GM12873 (cell line): ENCODE measurements at regions not wholly inside any gene's neighbourhood (a gene's known extent, or its start where the extent isn't known, plus 50 kb on each side); places are given as distances from the start of the nearest gene placed in this dataset.

Experiments used
- TF ChIP-seq, protein P1 (sequence below): IDR thresholded peaks from 2 replicates; pipeline ENCODE4 v1.5.1; 2012; ENCODE audit warnings: low read depth, mild to moderate bottlenecking, moderate library complexity, low read length, control low read depth; ENCODE audit not compliant: insufficient read depth; ENCODE audit errors: missing control alignments

DNA sequence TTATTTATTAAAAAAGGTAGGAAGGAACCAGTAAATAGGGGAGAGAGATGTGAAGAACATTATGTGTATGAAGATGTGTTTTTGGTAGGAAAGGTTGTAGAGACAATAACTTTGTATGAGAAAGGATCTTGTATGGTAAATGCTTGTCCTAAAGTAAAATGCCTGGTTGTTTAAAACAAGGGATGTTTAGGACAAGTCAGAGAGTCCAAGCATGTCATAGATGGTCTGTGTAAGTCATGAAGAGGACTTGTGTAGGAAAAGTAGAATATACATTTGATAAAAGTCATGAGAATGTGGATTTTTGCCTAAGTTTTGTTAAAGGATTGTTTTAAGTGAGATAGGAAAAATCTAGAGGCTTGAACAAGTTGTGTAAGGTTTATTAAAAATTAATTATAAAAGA, 325.1 kb downstream of the CDH26 start:
- TF ChIP-seq, protein P1, sequence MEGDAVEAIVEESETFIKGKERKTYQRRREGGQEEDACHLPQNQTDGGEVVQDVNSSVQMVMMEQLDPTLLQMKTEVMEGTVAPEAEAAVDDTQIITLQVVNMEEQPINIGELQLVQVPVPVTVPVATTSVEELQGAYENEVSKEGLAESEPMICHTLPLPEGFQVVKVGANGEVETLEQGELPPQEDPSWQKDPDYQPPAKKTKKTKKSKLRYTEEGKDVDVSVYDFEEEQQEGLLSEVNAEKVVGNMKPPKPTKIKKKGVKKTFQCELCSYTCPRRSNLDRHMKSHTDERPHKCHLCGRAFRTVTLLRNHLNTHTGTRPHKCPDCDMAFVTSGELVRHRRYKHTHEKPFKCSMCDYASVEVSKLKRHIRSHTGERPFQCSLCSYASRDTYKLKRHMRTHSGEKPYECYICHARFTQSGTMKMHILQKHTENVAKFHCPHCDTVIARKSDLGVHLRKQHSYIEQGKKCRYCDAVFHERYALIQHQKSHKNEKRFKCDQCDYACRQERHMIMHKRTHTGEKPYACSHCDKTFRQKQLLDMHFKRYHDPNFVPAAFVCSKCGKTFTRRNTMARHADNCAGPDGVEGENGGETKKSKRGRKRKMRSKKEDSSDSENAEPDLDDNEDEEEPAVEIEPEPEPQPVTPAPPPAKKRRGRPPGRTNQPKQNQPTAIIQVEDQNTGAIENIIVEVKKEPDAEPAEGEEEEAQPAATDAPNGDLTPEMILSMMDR = no peak

DNA sequence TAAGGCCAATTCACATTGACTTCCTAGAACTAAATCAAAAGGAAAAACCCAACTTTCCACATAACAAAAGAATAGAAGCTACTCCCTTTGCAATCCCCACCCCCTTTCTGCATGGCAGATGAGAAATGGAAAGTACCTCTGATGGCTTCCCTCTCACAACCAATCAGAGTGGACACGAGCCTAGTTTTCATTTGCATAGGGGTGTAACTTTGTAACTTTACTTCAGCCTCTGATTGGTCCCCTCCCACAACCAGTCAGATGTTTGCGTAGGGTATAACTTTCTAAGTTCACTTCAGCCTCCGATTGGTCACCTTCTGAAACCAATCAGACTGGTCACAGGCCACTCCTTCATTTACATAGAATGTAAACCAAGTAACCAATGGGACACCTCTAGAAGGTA, 328.5 kb downstream of the CDH26 start:
- TF ChIP-seq, protein P1 = no peak

DNA sequence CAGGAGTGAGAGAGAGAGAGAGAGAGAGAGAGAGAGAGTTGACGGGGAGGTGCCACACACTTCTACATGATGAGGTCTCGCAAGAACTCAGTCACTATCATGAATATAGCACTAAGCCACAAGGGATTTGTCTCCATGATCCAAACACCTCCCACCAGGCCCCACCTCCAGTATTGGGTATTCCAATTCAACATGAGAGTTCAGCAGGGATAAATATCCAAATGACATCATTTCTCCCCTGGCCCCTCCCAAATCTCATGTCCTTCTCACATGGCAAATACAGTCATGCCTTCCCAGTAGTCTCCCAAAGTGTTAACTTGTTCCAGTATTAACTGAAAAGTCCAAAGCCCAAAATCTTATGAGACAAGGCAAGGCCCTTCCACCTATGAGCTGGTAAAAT, 330.7 kb downstream of the CDH26 start:
- TF ChIP-seq, protein P1 = no peak

DNA sequence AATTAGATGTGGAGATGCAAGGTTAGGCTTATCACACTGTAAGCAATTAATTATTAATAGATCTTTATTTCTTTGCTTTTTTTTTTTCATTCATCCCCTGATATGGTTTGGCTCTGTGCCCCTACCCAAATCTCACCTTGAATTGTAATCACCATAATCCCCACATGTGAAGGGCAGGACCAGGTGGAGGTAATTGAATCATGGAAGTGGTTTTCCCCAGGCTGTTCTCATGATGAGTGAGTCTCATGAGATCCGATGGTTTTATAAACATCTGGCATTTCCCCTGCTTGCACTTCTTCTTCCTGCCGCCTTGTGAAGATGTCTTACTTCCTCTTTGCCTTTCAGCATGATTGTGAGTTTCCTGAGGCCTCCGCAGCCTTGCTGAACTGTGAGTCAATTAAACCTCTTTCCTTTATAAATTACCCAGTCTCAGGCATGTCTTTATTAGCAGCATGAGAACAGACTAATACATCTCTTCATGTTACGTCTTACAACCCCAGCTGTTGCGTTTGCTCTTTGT, 333.8 kb downstream of the CDH26 start:
- TF ChIP-seq, protein P1 = no peak

DNA sequence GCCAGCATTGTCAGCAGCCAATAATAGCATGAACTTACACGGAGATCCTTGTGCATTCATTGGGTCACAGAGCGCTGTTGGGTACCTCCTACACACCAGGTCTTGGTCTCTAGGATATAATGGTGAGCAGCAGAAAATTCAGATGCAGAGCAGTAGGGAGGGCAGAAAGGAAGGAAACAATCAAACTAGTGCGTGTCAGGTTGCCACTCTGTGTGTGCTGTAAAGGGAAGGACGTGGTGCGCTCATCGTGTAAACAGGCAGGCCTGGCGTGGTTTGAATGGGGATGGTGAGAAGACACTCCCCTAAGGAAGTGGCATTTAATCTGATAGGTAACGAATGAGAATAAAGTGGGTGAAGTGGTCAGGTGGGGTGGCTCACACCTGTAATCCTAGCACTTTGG, 336.4 kb downstream of the CDH26 start:
- TF ChIP-seq, protein P1 = no peak

DNA sequence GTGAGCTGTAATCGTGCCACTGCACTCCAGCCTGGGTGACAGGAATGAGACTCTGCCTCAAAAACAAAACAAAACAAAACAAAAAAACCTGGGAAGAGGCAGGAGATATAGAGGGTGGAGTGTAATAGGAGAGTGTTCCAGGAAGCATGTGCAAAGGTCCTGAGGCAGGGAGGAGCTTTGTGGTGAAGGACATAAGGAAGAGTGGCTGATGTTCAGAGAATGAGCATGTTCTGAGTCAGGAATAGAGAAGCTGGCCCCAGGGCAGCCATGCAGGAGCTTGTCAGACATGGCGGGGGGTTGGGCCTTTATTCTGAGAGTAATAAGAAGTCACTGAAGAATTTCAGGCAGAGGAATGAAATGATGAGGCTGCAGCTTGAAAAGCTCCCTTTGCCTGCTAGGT, 337.0 kb downstream of the CDH26 start:
- TF ChIP-seq, protein P1 = no peak

DNA sequence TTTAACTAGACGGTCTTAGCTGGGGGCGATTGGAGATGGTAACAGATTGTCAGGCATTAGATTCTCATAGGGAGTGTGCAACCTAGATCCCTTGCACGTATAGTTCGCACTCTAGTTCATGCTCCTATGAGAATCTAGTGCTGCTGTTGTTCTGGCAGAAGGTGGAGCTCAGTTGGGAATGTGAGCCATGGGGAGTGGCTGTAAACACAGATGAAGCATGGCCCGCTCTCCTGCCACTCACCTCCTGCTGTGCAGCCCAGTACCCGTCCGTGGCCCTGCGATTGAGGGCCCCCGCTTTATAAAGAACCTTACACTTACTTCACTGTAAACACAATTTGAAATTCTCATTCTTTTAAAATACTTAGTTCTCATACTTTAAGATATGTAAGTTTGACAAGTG, 339.4 kb downstream of the CDH26 start:
- TF ChIP-seq, protein P1 = no peak

DNA sequence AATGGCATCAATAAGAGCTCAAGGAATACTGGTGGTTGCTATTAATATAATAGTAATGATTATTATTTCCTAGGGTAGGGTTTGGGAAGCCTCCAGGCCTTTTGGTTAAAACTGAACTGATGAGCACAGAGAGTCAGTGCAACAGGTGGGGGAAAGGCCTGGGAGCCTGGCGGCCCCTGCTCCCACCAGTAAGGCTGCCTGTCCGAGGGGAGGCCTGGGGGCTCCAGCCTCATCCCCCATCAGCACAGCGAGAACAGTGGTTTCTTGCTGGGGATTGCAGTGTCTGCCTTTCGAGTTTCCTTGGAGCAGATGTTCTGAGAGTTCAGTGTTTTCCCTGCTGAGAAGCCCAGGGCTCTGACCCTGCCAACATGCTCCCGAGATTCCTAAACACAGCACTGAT, 340.4 kb downstream of the CDH26 start:
- TF ChIP-seq, protein P1 = no peak
